ENCODE measurements at regions not wholly inside any gene's neighbourhood (a gene's known extent, or its start where the extent isn't known, plus 50 kb on each side); places are given as distances from the start of the nearest gene placed in this dataset.

DNA sequence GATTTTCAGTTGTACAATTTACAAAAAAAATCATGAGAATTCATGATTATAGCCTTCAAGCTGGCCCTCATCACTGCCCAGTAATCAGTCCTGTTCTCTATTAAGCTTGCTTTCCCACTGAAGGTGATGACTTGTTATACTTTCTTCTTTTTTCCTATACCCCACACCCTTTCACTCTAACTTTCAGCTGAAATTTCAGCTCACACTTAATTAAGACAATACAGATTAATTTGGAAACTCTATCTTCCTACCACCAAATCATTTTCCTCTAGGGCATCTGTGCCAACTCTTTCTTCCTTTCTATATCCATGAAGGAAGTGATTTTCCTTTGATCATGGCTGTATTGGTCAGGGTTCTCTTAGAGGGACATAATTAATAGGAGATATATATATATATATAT lies 449.9 kb downstream of the CD109 start:
- no peak for DNase-seq

DNA sequence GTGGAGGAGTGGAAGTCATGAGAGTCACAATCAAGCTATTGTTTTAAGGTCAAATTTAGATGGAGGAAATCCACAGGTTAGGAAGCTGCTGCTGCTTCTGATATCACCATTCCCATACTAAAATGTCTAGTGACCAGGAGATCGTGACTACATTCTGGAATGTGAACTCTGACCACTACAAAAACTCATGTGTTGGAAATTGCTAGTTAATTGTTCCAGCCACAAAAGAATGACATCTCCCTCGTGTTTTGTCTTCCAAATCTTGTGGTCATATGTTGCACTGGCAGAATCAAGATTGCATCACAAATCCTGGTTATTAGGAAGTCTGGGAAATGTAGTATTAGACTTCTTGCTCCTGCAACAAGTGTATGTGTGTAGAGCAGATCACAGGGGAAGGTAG lies 441.9 kb downstream of the CD109 start:
- DNase-seq, result no peak

DNA sequence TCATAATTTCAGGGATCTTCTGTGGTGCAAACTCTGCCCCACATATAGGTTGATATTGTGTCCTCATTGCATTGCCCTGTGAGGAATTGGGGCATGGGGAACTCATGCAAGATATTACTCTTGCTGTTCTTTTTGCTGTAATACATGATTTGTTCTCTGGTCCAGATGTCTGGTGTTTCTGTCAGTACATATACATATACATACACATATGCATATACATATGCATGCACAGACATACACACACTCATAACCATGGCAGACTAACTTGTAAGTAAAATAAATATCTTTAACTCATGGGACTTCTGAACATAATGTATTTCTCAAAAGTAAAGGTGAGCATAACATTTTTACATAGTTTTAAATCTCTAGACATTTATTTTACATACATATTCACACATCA lies 438.3 kb downstream of the CD109 start:
- no peak for DNase-seq

DNA sequence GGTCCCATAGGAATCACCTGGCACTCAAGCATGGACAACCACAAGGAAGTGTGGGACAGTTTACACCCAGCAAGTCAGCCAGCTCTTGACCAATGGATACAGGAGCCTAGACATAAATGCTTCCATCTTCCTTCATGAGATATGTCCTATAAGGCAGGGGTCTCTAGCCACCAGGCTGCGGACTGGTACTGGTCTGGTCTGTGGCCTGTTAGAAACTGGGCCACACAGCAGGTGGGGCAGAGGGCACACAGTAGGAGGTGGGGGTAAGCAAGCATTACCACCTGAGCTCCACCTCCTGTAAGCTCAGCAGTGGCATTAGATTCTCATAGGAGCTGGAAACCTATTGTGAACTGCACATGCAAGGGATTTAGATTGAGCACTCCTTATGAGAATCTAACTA lies 437.1 kb downstream of the CD109 start:
- DNase-seq, result no peak

- no peak for DNase-seq
Observed at GRCh38 chr6:74130641-74131040, 434.6 kb downstream of the CD109 start.

- no peak for DNase-seq
Observed at GRCh38 chr6:74128536-74128935, 432.5 kb downstream of the CD109 start.

GRCh38 chr6:74117113-74117512 lies 421.1 kb downstream of the CD109 start:
- DNase-seq, result no peak

- DNase-seq, result no peak
Observed at GRCh38 chr6:74115674-74116073, 419.7 kb downstream of the CD109 start.

DNA sequence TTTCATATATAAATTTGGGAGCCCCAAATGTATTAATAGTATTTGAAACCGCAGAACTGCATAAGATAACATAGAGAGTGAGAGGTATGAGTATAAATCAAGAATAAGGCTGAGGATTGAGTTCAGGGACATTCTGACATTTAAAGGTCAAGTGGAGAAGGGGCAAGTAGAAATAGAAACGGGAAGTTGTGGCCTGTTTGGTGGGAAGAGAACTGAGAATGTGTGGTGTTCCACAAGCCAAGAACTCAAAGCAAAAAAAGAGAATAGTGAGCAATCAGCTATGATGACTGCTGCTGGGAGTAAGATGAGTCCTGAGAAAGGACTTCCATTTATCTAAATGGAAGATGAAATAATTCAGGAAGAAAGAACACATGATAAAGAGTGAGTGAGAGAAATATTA lies 418.4 kb downstream of the CD109 start:
- DNase-seq, result no peak

- DNase-seq, result no peak
Observed at GRCh38 chr6:74113901-74114300, 417.9 kb downstream of the CD109 start.

DNA sequence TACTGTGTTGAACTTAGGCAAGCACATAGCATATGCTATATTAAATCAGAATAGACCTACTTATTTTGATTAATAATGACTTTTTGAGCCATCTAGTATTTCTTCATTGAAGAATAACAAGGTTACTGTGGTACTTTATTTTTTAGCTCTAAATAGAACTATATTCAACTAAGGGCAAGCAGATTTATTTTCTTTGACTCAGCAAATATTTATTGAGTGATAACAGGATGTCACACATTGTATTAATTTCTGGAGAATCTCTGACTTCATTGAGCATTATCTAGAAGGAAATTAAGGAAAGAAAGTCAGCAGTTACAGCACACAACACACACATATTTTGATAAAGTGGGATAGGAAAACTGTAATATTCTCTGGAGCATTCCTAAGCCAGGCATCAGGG lies 407.4 kb downstream of the CD109 start:
- no peak for DNase-seq

DNA sequence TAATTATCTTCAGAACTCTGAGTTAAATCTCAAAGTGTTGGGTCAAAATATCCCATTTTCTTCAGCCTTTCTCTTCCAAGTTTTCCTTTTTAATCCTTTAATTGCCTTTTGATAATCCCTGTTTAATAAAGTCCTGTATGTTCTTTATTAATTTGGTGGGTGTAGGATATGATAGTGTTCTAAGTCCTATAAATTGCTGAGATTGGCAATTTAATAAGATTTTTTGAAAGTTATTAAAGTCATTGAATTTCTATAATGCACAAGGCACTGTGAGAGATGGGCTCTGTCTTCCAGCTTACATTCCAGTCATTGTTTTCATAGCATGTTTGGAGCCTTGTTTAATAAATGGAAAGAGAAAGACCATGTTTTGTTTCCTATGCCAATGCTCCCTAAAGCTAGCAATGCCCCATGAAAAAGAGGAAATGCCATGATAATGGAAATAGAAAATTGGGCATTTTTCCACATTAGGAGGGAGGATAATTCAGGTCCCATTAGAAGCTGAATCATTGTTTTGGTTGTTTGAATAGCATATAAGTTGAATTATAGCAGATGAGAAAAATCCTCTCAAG lies 404.8 kb downstream of the CD109 start:
- no peak for DNase-seq

GRCh38 chr6:74096329-74096728 lies 400.3 kb downstream of the CD109 start:
- no peak for DNase-seq

GRCh38 chr6:74093361-74093760 lies 397.4 kb downstream of the CD109 start:
- no peak for DNase-seq

- DNase-seq, result no peak
Observed at GRCh38 chr6:74091794-74092157, 395.8 kb downstream of the CD109 start.

DNA sequence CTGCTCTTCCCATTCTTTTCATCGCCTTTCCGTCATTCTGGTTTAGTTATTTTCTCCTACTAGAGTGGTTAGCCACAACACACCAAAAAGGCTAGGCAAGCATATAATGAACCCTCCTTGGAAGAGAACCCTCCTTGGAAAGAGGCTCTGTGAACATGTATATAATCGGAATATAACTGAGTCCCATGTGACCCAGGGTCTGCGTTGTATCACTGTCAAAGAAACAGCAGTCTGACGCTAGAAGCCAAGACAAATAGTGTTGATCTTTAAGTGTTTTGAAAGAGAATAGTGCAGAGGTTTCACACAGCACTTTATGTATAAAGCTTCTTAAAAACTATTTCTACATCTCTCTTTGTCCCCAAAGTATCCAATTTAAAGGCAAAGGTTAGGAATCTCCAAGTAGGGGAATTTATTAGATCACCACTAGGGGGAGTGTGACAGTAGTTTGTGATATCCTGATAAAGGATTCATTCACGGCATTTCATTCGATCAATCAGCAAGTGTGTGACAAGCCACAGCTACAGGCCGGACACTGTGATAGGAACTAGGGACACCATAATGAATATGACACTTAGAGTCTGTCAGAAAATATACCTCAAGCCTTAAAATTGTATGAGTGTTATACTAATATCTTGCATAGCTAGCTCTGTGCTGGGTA lies 395.3 kb downstream of the CD109 start:
- DNase-seq, result peak; percentile 36

GRCh38 chr6:74087899-74088298 lies 391.9 kb downstream of the CD109 start:
- DNase-seq, result no peak

DNA sequence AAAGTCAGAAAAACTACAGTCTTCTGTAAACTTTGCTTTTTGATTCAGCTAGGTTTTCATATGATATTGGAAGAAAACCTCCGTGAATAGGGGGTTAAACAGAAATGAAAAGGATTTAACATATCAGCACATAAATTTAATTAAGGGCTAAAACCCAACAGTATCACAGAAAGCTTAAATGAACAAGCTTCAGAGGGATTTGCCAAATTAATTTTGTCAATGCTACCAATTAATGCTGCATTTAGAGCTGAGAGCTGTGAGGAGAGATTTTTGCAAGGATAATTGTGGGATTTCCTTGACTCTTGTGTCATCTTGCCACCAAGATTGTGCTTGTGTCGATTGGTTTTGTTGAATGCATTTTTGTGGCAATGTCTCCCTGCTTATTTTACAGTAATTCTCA lies 379.9 kb downstream of the CD109 start:
- DNase-seq, result no peak

DNA sequence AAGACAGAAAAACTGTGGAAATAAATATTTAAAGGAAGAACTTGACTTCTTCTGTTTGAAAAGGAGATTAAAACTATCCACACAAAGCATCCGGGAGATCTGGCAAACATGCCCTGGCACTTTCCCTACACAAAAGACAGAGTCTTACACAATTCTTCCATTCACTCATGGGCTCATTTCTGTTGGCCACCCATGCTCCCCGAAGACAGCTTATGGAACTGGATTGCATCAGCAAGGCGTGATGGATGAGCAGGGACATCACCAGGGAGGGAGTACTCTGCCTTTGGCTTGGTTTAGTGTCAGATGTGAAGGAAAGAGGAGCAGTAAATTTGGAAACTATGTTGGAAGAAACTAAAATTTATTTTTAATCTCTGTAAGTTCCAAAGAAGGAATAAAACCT lies 379.3 kb downstream of the CD109 start:
- no peak for DNase-seq

DNA sequence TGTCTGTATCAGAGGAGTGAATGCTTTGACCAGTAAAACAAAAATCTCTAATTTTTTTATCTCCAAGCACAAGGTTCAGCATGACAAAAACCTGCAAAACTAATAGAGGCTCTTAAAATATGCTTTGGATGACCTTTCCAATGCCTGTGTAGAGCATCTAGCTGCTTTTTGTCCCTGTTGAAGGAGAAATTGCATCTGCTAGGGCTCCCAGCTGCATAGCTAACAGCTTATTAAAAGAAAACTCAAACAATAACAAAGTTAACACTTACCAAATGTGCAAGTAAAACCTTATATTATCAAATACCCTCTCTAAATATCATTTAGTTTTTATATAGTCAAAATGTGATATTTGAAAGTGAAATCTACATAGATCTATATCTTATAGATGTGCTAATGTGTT lies 378.6 kb downstream of the CD109 start:
- DNase-seq, result no peak

DNA sequence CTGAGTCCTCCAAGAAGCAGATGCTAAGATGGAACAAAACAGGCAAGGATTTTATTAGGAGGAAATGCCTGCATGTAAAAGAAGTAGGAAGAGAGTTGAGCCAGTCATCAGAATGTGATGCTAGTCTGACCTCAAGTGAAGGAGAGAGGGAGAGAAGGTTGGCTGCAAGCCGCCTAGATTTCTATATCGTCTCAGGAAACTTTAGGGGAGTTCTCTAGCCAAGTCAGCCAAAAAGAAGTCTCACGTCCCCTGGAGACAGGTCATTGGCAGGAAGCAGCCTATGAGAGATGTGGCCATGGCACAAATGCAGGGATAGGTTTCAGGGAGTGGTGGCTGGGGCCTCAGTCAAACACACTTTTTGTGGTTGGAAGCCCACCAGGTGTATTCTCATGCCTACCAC lies 378.0 kb downstream of the CD109 start:
- DNase-seq, result no peak

GRCh38 chr6:74073429-74073828 lies 377.4 kb downstream of the CD109 start:
- no peak for DNase-seq

GRCh38 chr6:74071214-74071613 lies 375.2 kb downstream of the CD109 start:
- no peak for DNase-seq

- no peak for DNase-seq
Observed at GRCh38 chr6:74070711-74071110, 374.7 kb downstream of the CD109 start.

DNA sequence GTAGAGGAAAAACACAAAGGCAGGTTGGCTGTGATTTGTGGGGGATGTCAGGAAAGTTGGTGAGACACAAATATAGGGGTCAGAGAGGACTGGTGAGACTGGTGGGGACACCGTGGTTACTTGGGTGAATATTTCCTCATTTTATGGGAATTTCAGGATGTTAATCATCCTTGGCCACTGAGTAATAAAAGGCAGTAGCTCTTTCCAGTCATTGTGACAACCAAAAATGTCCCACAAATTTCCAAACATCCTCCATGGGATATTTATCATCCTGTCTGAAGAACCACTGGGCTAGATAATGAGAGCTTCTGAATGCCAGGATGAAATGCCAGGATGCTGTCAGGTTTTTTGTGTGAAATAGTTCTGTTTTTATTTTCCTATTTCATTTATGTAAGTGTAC lies 374.1 kb downstream of the CD109 start:
- no peak for DNase-seq
